ENCODE measurements at regions not wholly inside any gene's neighbourhood (a gene's known extent, or its start where the extent isn't known, plus 50 kb on each side); places are given as distances from the start of the nearest gene placed in this dataset.

DNA sequence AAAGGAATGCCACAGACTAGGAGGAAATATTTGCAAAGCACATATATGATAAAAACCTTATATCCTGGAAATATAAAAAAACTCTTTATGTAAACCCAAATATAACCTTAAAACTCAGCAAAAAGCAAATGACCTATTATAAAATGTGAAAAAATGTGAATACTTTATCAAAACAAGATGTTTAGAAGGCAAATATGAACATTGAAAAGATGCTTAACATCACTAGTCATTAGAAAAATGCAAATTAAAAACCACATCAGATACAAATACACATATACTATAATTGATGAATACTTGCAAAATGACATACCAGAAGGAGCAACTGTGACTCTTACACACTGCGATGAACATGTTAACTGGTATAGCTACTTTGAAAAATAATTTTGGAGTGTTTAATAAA is 511.2 kb upstream of the LRRC4C start:
- intact Hi-C loops (cut with micrococcal nuclease), result no loop called here
- H3K27ac Mint-ChIP-seq, result no peak overlapping the region
- no peaks in the 10 kb centered on the region for H3K27me3 Mint-ChIP-seq
- ATAC-seq (no peak), DNase-seq (no peak)
- TF ChIP-seq, protein P1, sequence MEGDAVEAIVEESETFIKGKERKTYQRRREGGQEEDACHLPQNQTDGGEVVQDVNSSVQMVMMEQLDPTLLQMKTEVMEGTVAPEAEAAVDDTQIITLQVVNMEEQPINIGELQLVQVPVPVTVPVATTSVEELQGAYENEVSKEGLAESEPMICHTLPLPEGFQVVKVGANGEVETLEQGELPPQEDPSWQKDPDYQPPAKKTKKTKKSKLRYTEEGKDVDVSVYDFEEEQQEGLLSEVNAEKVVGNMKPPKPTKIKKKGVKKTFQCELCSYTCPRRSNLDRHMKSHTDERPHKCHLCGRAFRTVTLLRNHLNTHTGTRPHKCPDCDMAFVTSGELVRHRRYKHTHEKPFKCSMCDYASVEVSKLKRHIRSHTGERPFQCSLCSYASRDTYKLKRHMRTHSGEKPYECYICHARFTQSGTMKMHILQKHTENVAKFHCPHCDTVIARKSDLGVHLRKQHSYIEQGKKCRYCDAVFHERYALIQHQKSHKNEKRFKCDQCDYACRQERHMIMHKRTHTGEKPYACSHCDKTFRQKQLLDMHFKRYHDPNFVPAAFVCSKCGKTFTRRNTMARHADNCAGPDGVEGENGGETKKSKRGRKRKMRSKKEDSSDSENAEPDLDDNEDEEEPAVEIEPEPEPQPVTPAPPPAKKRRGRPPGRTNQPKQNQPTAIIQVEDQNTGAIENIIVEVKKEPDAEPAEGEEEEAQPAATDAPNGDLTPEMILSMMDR (IDR thresholded peaks at IDR 0.05), result no peak
- H3K4me3 Mint-ChIP-seq, result no peak overlapping the region
- ChIA-PET CTCF (no interaction called here), POLR2A (no interaction called here)
- H3K36me3 Mint-ChIP-seq (ENCODE audit: low read depth), result no peaks in the 10 kb centered on the region
- H3K4me1 Mint-ChIP-seq (ENCODE audit: low read depth), result no peaks in the 10 kb centered on the region
- H3K9me3 Mint-ChIP-seq, result peaks cover 18% of the 10 kb centered on the region

GRCh38 chr11:41971592-41971991 is 512.1 kb upstream of the LRRC4C start:
- ATAC-seq, result no peak
- no peaks in the 10 kb centered on the region for H3K27me3 Mint-ChIP-seq
- no peaks in the 10 kb centered on the region for H3K4me1 Mint-ChIP-seq (ENCODE audit: low read depth)
- no peaks in the 10 kb centered on the region for H3K36me3 Mint-ChIP-seq (ENCODE audit: low read depth)
- DNase-seq, result no peak
- intact Hi-C loops (cut with micrococcal nuclease), result no loop called here
- POLR2A ChIA-PET, result no interaction called here
- no peak overlapping the region for H3K27ac Mint-ChIP-seq
- CTCF ChIA-PET, result no interaction called here
- TF ChIP-seq, protein P1 (IDR thresholded peaks at IDR 0.05), result no peak
- H3K4me3 Mint-ChIP-seq, result no peak overlapping the region
- H3K9me3 Mint-ChIP-seq, result peaks cover 18% of the 10 kb centered on the region

GRCh38 chr11:41978945-41979344 is 519.5 kb upstream of the LRRC4C start:
- intact Hi-C loops (cut with micrococcal nuclease), result no loop called here
- no peaks in the 10 kb centered on the region for H3K4me1 Mint-ChIP-seq (ENCODE audit: low read depth)
- TF ChIP-seq, protein P1 (IDR thresholded peaks at IDR 0.05), result no peak
- H3K4me3 Mint-ChIP-seq, result no peak overlapping the region
- CTCF ChIA-PET, result no interaction called here
- H3K27me3 Mint-ChIP-seq, result no peaks in the 10 kb centered on the region
- no peak for ATAC-seq
- H3K9me3 Mint-ChIP-seq, result peaks cover 14% of the 10 kb centered on the region
- DNase-seq, result no peak
- POLR2A ChIA-PET, result no interaction called here
- H3K36me3 Mint-ChIP-seq (ENCODE audit: low read depth), result no peaks in the 10 kb centered on the region
- no peak overlapping the region for H3K27ac Mint-ChIP-seq

DNA sequence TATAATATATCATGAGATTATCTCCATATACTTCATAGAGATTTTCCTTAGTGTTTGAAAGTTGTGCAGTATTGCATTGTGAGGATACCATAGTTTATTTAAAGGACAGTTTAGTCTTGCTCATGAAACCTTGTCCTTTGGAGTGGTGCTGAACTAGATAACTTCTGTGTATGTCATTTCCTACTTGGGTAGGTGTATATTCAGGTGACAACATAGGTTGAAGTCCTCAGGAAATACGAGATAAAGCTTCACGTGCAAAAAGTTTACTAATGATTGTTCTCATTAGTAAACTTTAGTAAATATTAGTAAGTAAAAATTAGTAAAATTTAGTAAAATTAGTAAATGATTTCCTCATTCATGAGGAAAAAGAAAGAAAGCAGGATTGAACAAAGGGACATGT is 521.3 kb upstream of the LRRC4C start:
- Mint-ChIP-seq H3K27ac (no peak overlapping the region), H3K9me3 (peaks cover 11% of the 10 kb centered on the region), H3K36me3 (ENCODE audit: low read depth) (no peaks in the 10 kb centered on the region), H3K27me3 (no peaks in the 10 kb centered on the region), H3K4me3 (no peak overlapping the region), H3K4me1 (ENCODE audit: low read depth) (no peaks in the 10 kb centered on the region)
- ChIA-PET POLR2A (no interaction called here), CTCF (no interaction called here)
- DNase-seq, result no peak
- intact Hi-C loops (cut with micrococcal nuclease), result no loop called here
- TF ChIP-seq, protein P1 (IDR thresholded peaks at IDR 0.05), result no peak
- no peak for ATAC-seq

DNA sequence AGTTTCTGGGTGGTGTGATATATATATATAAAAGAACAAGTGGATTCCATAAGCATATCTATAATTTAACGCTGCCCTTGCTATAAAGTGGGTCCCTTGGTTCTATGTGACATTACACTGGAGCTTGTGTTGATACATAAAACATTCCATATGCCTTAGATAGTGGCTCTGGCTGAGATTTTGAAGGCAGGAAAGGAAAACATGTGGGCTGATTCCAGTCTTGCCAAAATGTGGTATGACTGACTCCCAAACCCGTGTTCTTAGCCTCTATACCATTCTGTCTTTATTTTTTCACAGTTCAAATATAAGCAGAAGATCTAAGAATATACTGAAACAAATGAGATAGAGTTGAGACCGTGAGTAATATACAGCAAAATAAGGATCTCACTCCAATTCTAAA is 522.8 kb upstream of the LRRC4C start:
- Mint-ChIP-seq H3K27me3 (no peaks in the 10 kb centered on the region), H3K9me3 (peaks cover 11% of the 10 kb centered on the region), H3K4me3 (no peak overlapping the region), H3K27ac (no peak overlapping the region), H3K4me1 (ENCODE audit: low read depth) (no peaks in the 10 kb centered on the region), H3K36me3 (ENCODE audit: low read depth) (no peaks in the 10 kb centered on the region)
- TF ChIP-seq, protein P1 (IDR thresholded peaks at IDR 0.05), result no peak
- intact Hi-C loops (cut with micrococcal nuclease), result no loop called here
- ATAC-seq (no peak), DNase-seq (no peak)
- ChIA-PET POLR2A (no interaction called here), CTCF (no interaction called here)

Data from activated CD8-positive, alpha-beta T cell treated with anti-CD3 and anti-CD28 coated beads for 36 hours (primary cell).